HEK293 (cell line): ENCODE measurements at regions not wholly inside any gene's neighbourhood (a gene's known extent, or its start where the extent isn't known, plus 50 kb on each side); places are given as distances from the start of the nearest gene placed in this dataset.

Source experiments
- CTCF ChIA-PET: fragments of 350-600 bp; formaldehyde crosslinking; extraction: SDS; loops from one replicate; lab custom pipeline; 2021; ENCODE audit warnings: antibody characterized with exemption; lab: Yijun Ruan, JAX
- POLR2A ChIA-PET: fragments of 300-600 bp; formaldehyde crosslinking; extraction: SDS; loops from one replicate; lab custom pipeline; 2020; ENCODE audit warnings: antibody characterized with exemption, inconsistent platforms; lab: Yijun Ruan, JAX
- H3K27ac ChIP-seq: fragments of 200-500 bp; sonication (Bioruptor generic); 2 replicates; pipeline ENCODE4 v1.5.1; 2014; ENCODE audit warnings: low read depth, low read length, control low read depth, inconsistent platforms; ENCODE audit errors: extremely low read depth
- H3K36me3 ChIP-seq, 2 experiments: fragments of 200-500 bp in 1 of 2; sonication (Bioruptor generic) in 1 of 2; 1 replicate in 1 of 2; 2 replicates in 1 of 2; pipeline ENCODE4 v1.5.1; 2014 to 2017; ENCODE audit warnings: inconsistent platforms in 2 of 2, low read length in 2 of 2; ENCODE audit not compliant: control insufficient read depth in 2 of 2, insufficient read depth in 1 of 2
- H3K4me1 ChIP-seq: fragments of 200-500 bp; sonication (Bioruptor generic); 2 replicates; pipeline ENCODE4 v1.5.1; 2014; ENCODE audit warnings: mild to moderate bottlenecking, low read length, inconsistent platforms; ENCODE audit not compliant: control insufficient read depth, insufficient read depth
- H3K4me3 ChIP-seq: 2 replicates; pipeline ENCODE4 v1.5.1; 2011; ENCODE audit warnings: low read depth, mild to moderate bottlenecking, control low read depth, low read length, moderate library complexity
- H3K9me3 ChIP-seq: fragments of 200-500 bp; sonication (Bioruptor generic); 2 replicates; pipeline ENCODE4 v1.5.1; 2014; ENCODE audit warnings: low read depth, low read length, inconsistent platforms; ENCODE audit not compliant: control insufficient read depth, insufficient read depth
- KLF16 ChIP-seq: fragments of 450-650 bp; formaldehyde crosslinking; IDR thresholded peaks from 2 replicates; pipeline ENCODE4 v1.5.1; 2017; ENCODE audit warnings: missing biosample characterization, missing genetic modification characterization
- KLF8 ChIP-seq: fragments of 450-650 bp; formaldehyde crosslinking; IDR thresholded peaks from 2 replicates; pipeline ENCODE4 v1.5.1; 2016; ENCODE audit warnings: missing biosample characterization, missing genetic modification characterization
- PRDM10 ChIP-seq: fragments of 450-650 bp; formaldehyde crosslinking; IDR thresholded peaks from 2 replicates; pipeline ENCODE4 v1.5.1; 2016; ENCODE audit warnings: missing biosample characterization, missing genetic modification characterization
- ZIC2 ChIP-seq: fragments of 450-650 bp; formaldehyde crosslinking; IDR thresholded peaks from 2 replicates; pipeline ENCODE4 v1.5.1; 2016; ENCODE audit warnings: missing biosample characterization, missing genetic modification characterization
- ZNF10 ChIP-seq: fragments of 450-650 bp; formaldehyde crosslinking; IDR thresholded peaks from 2 replicates; pipeline ENCODE4 v1.5.1; 2017; ENCODE audit warnings: missing biosample characterization, missing genetic modification characterization
- ZNF121 ChIP-seq: fragments of 450-650 bp; formaldehyde crosslinking; IDR thresholded peaks from 2 replicates; pipeline ENCODE4 v1.5.1; 2016; ENCODE audit warnings: missing biosample characterization, missing genetic modification characterization
- ZNF132 ChIP-seq: fragments of 450-650 bp; formaldehyde crosslinking; IDR thresholded peaks from 2 replicates; pipeline ENCODE4 v1.5.1; 2017; ENCODE audit warnings: missing biosample characterization, missing genetic modification characterization, borderline replicate concordance
- ZNF146 ChIP-seq: fragments of 450-650 bp; formaldehyde crosslinking; IDR thresholded peaks from 2 replicates; pipeline ENCODE4 v1.5.1; 2016; ENCODE audit warnings: missing biosample characterization, missing genetic modification characterization
- ZNF214 ChIP-seq: fragments of 450-650 bp; formaldehyde crosslinking; IDR thresholded peaks from 2 replicates; pipeline ENCODE4 v1.5.1; 2017; ENCODE audit warnings: missing biosample characterization, mild to moderate bottlenecking, missing genetic modification characterization, borderline replicate concordance
- ZNF248 ChIP-seq: fragments of 450-650 bp; formaldehyde crosslinking; IDR thresholded peaks from 2 replicates; pipeline ENCODE4 v1.5.1; 2017; ENCODE audit warnings: missing biosample characterization, missing genetic modification characterization
- ZNF292 ChIP-seq: fragments of 450-650 bp; formaldehyde crosslinking; IDR thresholded peaks from 2 replicates; pipeline ENCODE4 v1.5.1; 2016; ENCODE audit warnings: low read depth, missing biosample characterization, missing genetic modification characterization, borderline replicate concordance
- ZNF354C ChIP-seq: fragments of 450-650 bp; formaldehyde crosslinking; IDR thresholded peaks from 2 replicates; pipeline ENCODE4 v1.5.1; 2016; ENCODE audit warnings: missing biosample characterization, missing genetic modification characterization, low read depth, borderline replicate concordance
- ZNF362 ChIP-seq: fragments of 450-650 bp; formaldehyde crosslinking; IDR thresholded peaks from 2 replicates; pipeline ENCODE4 v1.5.1; 2016; ENCODE audit warnings: missing biosample characterization, missing genetic modification characterization
- ZNF426 ChIP-seq: fragments of 450-650 bp; formaldehyde crosslinking; IDR thresholded peaks from 2 replicates; pipeline ENCODE4 v1.5.1; 2017; ENCODE audit warnings: missing biosample characterization, missing genetic modification characterization, mild to moderate bottlenecking, inconsistent platforms, moderate library complexity
- ZNF449 ChIP-seq: fragments of 450-650 bp; formaldehyde crosslinking; IDR thresholded peaks from 2 replicates; pipeline ENCODE4 v1.5.1; 2017; ENCODE audit warnings: missing biosample characterization, mild to moderate bottlenecking, missing genetic modification characterization, moderate library complexity
- ZNF571 ChIP-seq: fragments of 450-650 bp; formaldehyde crosslinking; IDR thresholded peaks from 2 replicates; pipeline ENCODE4 v1.5.0; 2017; ENCODE audit warnings: missing biosample characterization, missing genetic modification characterization
- ZNF580 ChIP-seq: fragments of 450-650 bp; formaldehyde crosslinking; IDR thresholded peaks from 2 replicates; pipeline ENCODE4 v1.5.1; 2016; ENCODE audit warnings: missing biosample characterization, missing genetic modification characterization
- ZNF664 ChIP-seq: fragments of 450-650 bp; formaldehyde crosslinking; IDR thresholded peaks from 2 replicates; pipeline ENCODE4 v1.5.1; 2016; ENCODE audit warnings: missing biosample characterization, missing genetic modification characterization
- ZNF701 ChIP-seq: fragments of 450-650 bp; formaldehyde crosslinking; IDR thresholded peaks from 2 replicates; pipeline ENCODE4 v1.5.1; 2016; ENCODE audit warnings: missing biosample characterization, missing genetic modification characterization
- ZNF792 ChIP-seq: fragments of 450-650 bp; formaldehyde crosslinking; IDR thresholded peaks from 2 replicates; pipeline ENCODE4 v1.5.1; 2016; ENCODE audit warnings: missing biosample characterization, missing genetic modification characterization
- ZNF837 ChIP-seq: fragments of 450-650 bp; formaldehyde crosslinking; IDR thresholded peaks from 2 replicates; pipeline ENCODE4 v1.5.1; 2016; ENCODE audit warnings: missing biosample characterization, missing genetic modification characterization
- ZSCAN30 ChIP-seq: fragments of 450-650 bp; IDR thresholded peaks from 2 replicates; pipeline ENCODE4 v1.5.1; 2018; ENCODE audit warnings: missing biosample characterization, mild to moderate bottlenecking, missing genetic modification characterization, moderate library complexity

- TF ChIP-seq ZNF362 (tag by site-specific recombination) (no peak), ZNF354C (tag by site-specific recombination) (no peak), ZNF214 (no peak), ZNF132 (tag by site-specific recombination) (no peak), ZNF571 (tag by site-specific recombination) (no peak)
Observed at GRCh38 chr1:29478151-29478791, 241.9 kb downstream of the PTPRU start (continued).

- H3K4me3 ChIP-seq: no peak overlapping the region
- H3K4me1 ChIP-seq: no peaks in the 10 kb centered on the region
- ChIA-PET POLR2A (no interaction called here), CTCF (no interaction called here)
- TF ChIP-seq ZNF426 (tag by site-specific recombination) (no peak), ZNF664 (tag by site-specific recombination) (no peak), ZNF449 (tag by site-specific recombination) (no peak), ZNF292 (tag by site-specific recombination) (no peak), KLF16 (tag by site-specific recombination) (no peak), ZNF837 (no peak), ZNF132 (tag by site-specific recombination) (no peak), ZIC2 (tag by site-specific recombination) (no peak), ZNF792 (tag by site-specific recombination) (no peak), ZNF580 (no peak), ZNF248 (tag by site-specific recombination) (no peak)
- no peaks in the 10 kb centered on the region for H3K9me3 ChIP-seq
- H3K27ac ChIP-seq: no peak overlapping the region
- H3K36me3 ChIP-seq: no peaks in the 10 kb centered on the region
Observed at GRCh38 chr1:29475326-29475725, 239.0 kb downstream of the PTPRU start.

- Histone ChIP-seq H3K27ac (no peak overlapping the region), H3K36me3 (no peaks in the 10 kb centered on the region), H3K4me3 (no peak overlapping the region), H3K9me3 (no peaks in the 10 kb centered on the region), H3K4me1 (no peaks in the 10 kb centered on the region)
- no peak for TF ChIP-seq PRDM10 (tag by site-specific recombination)
- no peak for TF ChIP-seq KLF8 (tag by site-specific recombination)
- no peak for TF ChIP-seq ZSCAN30 (tag by site-specific recombination)
- peak; percentile 83 for TF ChIP-seq ZNF10
- TF ChIP-seq ZNF701 (tag by site-specific recombination): no peak
- no peak for TF ChIP-seq ZNF146 (tag by site-specific recombination)
- no peak for TF ChIP-seq ZNF121
- ChIA-PET POLR2A (no interaction called here), CTCF (no interaction called here)
Observed at GRCh38 chr1:29474274-29475244, 238.2 kb downstream of the PTPRU start.
